Activated CD8-positive, alpha-beta memory T cell treated with anti-CD3 and anti-CD28 coated beads, Interleukin-2, amount 50 U/mL, for 1 hour (primary cell): ENCODE measurements at regions not wholly inside any gene's neighbourhood (a gene's known extent, or its start where the extent isn't known, plus 50 kb on each side); places are given as distances from the start of the nearest gene placed in this dataset.
"Not testable (repeated sequence)": the region's sequence is repeated elsewhere in the genome, so short reads cannot be mapped to it uniquely, and the experiment has no call there.

Experiments
- DNase-seq: peaks from one replicate; pipeline ENCODE4 v3.0.0-alpha.2; 2020; ENCODE audit errors: extremely low read depth

- no peak for DNase-seq
Observed at GRCh38 chr10:31124852-31125251, 93.2 kb upstream of the ZNF438 start.

GRCh38 chr10:31125789-31126188 lies 94.1 kb upstream of the ZNF438 start:
- DNase-seq, result no peak

GRCh38 chr10:31126593-31126992 lies 94.9 kb upstream of the ZNF438 start:
- no peak for DNase-seq

GRCh38 chr10:31128536-31128935 lies 96.9 kb upstream of the ZNF438 start:
- DNase-seq, result no peak

GRCh38 chr10:31129271-31129670 lies 97.6 kb upstream of the ZNF438 start:
- DNase-seq, result no peak

- DNase-seq, result no peak
Observed at GRCh38 chr10:31129880-31130405, 98.3 kb upstream of the ZNF438 start.

GRCh38 chr10:31130406-31130805 lies 98.7 kb upstream of the ZNF438 start:
- no peak for DNase-seq

GRCh38 chr10:31131251-31131650 lies 99.6 kb upstream of the ZNF438 start:
- no peak for DNase-seq

- no peak for DNase-seq
Observed at GRCh38 chr10:31132681-31133244, 101.1 kb upstream of the ZNF438 start.

- no peak for DNase-seq
Observed at GRCh38 chr10:31133251-31133791, 101.7 kb upstream of the ZNF438 start.

GRCh38 chr10:31133792-31134310 lies 102.2 kb upstream of the ZNF438 start:
- peak; percentile 19 for DNase-seq

GRCh38 chr10:31134311-31134952 lies 102.8 kb upstream of the ZNF438 start:
- no peak for DNase-seq

GRCh38 chr10:31135171-31135570 lies 103.5 kb upstream of the ZNF438 start:
- no peak for DNase-seq

- DNase-seq, result not testable (repeated sequence)
Observed at GRCh38 chr10:31135791-31136190, 104.1 kb upstream of the ZNF438 start.

GRCh38 chr10:31136386-31136785 lies 104.7 kb upstream of the ZNF438 start:
- no peak for DNase-seq

- DNase-seq, result no peak
Observed at GRCh38 chr10:31136930-31137885, 105.5 kb upstream of the ZNF438 start.

GRCh38 chr10:31138026-31138553 lies 106.4 kb upstream of the ZNF438 start:
- no peak for DNase-seq

GRCh38 chr10:31139497-31139896 lies 107.8 kb upstream of the ZNF438 start:
- no peak for DNase-seq

- no peak for DNase-seq
Observed at GRCh38 chr10:31140716-31141115, 109.1 kb upstream of the ZNF438 start.

GRCh38 chr10:31142026-31142425 lies 110.4 kb upstream of the ZNF438 start:
- no peak for DNase-seq

GRCh38 chr10:31143331-31143935 lies 111.8 kb upstream of the ZNF438 start:
- no peak for DNase-seq
